ENCODE measurements at regions not wholly inside any gene's neighbourhood (a gene's known extent, or its start where the extent isn't known, plus 50 kb on each side); places are given as distances from the start of the nearest gene placed in this dataset.
"Not testable (repeated sequence)": the region's sequence is repeated elsewhere in the genome, so short reads cannot be mapped to it uniquely, and the experiment has no call there.

DNA sequence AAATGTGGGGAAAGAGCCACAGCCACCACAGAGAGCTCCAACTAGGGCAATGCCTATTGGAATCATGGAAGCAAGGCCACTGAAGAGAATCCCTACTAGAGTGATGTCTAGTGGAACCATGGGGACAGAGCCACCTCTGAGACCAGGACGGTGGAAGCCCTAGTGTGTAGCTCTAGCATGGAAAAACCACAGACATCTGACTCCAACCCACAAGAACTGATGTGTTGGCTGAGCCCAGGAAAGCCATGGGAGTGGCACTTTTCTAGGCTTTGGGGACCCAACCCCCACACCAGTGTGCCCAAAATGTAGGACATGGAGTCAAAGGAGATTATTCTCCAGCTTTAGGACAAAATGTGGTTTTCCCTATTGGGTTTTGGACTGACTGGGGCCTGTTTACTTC lies 721.9 kb downstream of the BRINP1 start:
- DNase-seq (ENCODE audit: low read depth), result no peak

DNA sequence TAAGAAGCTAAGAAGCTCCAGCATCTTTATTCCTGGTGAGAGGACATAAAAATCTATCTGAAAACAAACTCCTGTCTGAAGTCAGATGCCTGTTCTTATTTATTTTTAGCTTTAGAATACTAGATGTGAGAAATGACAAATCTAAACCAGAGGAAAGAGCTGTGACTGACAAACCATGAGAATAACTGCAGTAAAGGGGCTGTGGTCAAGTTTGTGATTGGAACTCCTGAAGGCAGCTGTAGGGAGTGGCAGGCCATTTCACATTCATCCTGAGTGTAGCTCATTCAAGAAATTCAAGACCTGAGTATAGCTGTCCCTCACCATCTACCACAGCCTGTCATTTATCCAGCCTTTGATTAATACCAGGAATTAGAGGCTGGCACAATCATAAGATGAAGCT lies 718.8 kb downstream of the BRINP1 start:
- DNase-seq (ENCODE audit: low read depth), result no peak

DNA sequence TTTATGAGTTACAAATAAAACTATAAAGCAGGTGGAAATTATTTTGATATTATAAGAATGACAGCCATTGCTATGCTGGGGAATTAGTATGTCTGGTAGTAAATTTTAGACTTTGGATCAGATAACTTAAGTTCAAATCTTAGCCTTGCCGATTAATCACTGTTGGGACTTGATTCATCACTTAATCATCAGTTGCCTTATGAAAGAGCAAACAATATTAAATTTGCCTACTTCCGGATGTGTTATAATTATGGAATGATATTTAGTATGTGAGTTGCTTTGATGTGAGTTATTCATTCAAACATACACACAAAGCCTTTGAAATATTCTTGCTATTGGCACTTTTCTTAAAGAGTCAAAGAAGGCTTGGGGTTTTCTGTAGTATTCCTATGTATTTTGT lies 717.7 kb downstream of the BRINP1 start:
- DNase-seq (ENCODE audit: low read depth), result no peak

DNA sequence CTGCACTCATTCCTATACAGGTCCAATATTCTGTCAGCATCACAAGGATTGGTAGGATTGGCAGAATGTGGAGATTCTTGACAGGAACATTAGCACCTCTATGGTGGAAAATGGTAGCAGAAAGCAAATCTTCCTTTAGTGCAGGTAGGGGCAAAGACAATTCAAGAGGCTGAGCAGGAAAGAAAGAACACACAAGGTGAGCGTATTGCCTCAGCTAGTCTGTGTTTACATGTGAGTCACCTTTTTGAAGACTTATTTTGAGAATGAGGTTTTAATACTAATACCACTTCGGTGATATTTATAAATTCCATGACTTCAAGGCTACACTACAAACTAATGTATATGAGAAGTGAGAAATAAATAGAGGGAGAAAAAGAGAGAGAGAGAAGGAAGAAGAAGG lies 717.0 kb downstream of the BRINP1 start:
- DNase-seq (ENCODE audit: low read depth), result no peak

DNA sequence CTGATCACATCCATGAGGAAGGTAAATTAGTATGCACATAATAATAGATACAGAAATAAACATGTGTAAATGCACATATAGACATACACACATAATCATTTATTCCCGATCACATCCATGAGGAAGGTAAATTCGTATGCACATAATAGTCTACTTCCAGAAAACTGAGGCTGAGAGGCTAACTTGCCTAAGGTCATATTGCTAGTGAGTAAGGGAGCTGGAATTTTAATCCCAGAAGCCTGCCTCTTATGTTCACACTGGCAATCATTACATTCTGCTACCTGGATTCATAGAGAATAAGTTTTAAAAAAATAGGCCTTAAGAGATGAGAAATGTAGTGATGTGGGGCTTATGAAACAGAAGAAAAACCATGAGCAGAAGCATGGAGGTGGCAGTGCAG lies 716.3 kb downstream of the BRINP1 start:
- peak; percentile 78 for DNase-seq (ENCODE audit: low read depth)

DNA sequence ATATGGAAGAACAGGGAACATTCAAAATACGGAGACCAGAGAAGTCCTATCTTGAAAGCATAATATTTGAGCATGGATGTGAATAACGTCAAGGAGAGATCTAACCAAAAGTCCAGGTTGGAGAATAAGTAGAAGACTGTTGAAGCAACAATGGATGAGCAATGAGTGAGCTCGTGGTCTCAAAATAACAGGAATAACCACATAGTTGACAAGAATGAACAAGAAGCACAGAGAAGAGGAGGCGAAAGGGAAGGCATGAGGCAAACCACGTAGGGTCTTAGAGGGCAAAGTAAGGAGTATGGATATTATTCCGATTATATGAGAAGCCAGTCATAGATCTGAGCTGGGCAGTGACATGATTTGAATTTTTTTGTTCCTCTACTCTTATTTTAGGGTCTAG lies 710.2 kb downstream of the BRINP1 start:
- DNase-seq (ENCODE audit: low read depth), result no peak

DNA sequence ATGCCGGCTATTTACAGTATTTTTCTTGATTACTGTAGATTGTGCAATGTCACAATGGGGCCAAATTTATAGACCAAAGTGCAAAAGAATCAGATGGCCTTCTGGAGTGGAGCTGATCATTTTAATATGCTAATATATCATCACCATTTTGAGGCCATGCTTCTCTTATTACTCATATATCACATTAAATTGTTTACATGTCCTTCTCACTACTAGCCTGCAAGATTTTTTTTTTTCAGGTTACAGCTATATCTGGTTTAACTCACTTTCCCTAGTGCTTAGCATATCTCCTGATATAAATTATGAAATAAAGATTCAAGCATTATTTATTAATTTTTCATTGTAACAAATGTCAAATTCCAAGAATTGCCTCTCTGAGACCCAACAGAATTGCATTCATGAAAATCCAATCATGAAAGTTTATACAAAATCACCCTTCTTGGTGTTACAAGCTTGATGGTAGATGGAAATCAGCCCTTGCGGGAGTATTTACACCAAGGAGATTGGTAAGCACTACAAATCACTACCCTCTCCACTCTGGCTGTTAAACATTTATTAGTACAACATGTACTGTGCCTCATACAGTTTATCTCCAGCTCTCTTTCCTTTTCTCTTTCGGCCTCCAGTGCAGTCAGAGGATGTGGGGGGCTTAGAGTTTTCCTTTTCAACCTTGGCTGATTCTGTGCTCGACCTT lies 703.9 kb downstream of the BRINP1 start:
- DNase-seq (ENCODE audit: low read depth), result no peak

DNA sequence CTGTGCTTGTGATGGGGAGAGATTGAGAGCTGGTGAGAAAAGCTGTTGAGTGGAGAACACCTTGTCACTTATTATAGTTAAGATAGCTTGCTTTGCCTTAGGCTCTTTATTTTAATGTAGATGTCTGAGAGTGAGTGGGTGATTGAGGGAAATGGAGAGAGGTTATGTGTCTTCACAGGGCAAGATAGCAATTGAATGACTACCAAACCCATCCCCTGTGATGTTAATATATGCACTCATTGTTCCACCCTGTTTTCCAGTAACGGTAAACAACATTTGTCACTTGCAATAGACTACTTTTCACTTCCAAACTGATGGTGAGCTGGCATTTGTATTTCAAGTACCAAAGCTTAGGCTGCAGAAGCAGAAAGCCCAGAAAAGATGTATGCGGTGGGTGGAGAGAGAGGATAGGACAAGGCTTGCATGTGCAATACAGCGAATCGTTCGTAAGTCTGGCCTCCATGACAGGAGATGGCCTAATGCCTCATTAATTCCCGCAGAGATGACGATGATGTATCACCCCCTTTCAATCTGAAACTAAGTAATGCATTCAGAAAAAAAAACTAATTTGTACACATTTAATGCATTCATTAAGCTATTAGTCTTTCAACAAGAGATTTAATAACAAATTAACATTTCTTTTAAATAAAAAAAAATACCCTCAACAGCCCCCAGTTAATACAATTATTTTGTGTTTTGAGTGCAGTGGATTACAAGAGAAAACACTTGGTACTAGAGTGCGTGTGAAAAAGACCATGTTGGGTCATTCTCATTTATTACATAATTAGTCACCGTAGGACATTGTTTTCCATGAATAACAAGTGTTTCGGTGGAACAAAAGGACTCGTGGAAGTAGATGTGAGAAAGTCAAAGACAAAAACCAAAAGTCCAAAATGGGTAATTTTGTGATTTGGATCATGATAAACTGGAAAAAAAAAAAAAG lies 699.0 kb downstream of the BRINP1 start:
- no peak for DNase-seq (ENCODE audit: low read depth)

DNA sequence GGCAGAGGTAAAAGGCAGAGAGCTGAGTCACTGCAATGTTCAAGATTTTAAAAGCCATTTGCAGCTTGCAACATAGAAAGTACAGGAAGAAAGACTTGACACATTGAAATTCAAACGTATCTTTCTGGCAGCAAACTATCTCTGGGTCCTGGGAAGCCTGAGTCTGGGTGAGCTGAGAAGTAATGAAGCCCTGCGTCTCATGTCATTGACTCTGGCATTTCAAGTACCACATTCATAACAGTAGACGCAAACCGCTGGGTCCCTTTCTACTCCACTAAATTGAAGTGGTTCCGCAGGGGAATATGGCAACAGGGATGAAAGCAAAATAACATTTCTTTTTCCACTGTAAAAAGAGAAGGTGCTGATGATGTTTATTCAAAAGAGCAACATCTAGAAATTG lies 694.3 kb downstream of the BRINP1 start:
- DNase-seq (ENCODE audit: low read depth), result no peak

DNA sequence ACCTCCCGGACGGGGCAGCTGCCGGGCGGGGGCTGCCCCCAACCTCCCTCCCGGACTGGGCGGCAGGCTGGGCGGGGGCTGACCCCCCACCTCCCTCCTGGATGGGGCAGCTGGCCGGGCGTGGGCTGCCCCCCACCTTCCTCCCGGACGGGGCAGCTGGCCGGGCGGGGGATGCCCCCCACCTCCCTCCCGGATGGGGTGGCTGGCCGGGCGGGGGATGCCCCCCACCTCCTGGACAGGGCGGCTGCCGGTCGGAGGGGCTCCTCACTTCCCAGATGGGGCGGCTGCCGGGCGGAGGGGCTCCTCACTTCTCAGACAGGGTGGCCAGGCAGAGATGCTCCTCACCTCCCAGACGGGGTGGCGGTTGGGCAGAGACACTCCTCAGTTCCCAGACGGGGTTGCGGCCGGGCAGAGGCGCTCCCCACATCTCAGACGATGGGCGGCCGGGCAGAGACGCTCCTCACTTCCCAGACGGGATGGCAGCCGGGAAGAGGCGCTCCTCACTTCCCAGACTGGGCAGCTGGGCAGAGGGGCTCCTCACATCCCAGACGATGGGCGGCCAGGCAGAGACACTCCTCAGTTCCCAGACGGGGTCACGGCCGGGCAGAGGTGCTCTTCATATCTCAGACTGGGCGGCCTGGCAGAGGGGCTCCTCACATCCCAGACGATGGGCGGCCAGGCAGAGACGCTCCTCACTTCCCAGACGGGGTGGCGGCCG lies 691.1 kb downstream of the BRINP1 start:
- DNase-seq (ENCODE audit: low read depth), result not testable (repeated sequence)

DNA sequence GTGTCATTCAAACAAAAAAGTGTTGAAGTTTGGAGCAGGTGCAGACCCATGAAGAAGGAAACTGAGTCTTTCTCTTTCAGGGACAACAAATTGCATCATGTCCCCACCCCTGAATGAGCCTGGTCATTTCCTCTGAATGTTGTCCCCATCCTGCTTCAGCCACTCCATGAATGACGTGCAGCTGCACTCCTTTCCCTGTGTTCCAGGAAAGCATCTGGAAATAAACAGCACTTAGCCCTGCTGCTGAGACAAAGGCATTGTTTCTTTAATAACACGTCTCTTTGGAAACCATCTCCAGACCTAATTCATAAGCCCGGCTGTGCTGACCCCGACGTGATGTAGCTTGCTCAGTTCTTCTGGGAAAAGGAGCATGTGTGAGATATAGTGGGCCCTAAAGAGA lies 682.3 kb downstream of the BRINP1 start:
- no peak for DNase-seq (ENCODE audit: low read depth)

DNA sequence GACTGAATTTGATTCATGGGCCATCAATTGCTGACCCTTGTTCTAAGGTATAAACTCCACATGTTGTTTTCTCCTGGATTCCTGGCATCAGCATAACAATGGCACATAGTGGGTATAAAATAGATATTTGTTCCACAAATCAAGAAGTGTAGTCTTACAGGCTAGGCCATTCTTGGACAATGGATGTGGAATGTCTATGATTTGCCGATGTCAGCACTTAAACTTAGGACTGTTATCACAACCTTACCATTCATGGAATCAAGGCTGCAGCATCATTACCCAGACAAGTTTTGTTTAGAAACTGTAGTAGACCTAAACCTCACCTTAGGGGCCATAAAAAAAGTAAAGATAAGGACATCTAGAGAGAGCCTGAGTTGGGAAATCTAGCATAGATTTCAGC lies 680.0 kb downstream of the BRINP1 start:
- no peak for DNase-seq (ENCODE audit: low read depth)

DNA sequence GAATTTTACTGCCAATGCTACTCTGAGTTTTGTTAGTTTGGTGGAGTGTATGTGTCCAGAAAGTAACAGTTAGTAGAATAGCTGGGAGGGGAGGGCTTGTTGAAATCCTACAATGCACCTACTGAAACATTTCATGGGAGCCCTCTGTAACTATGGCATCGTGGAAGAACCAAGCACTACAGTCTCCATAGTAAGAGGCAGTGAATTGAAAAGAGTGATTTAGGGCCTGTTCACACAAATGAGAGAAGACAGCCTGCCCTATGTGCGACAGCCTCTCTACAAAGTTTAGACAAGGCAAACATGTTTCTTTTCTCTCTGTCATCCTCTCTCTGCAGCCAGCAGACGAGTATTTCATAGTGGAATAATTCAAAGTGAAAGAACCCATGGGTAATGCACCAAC lies 676.6 kb downstream of the BRINP1 start:
- DNase-seq (ENCODE audit: low read depth), result no peak

DNA sequence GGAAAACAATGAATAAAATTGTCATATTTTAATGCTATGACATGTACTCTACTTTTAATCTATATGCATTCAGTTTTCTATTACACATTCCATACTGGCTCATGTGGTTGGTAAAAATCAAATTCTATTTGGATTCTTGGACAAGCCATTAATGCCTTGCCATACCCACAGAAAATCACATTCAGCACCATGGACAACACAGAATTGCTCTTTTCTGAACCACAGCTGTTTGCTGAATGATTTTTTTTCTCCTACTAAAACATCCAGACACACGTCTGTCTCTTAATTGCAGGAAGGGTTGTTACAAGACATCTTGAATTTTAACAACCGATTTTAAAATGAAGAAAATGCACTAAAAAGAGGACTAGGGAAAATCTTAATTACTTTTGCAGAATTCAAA lies 675.6 kb downstream of the BRINP1 start:
- peak; percentile 25 for DNase-seq (ENCODE audit: low read depth)

DNA sequence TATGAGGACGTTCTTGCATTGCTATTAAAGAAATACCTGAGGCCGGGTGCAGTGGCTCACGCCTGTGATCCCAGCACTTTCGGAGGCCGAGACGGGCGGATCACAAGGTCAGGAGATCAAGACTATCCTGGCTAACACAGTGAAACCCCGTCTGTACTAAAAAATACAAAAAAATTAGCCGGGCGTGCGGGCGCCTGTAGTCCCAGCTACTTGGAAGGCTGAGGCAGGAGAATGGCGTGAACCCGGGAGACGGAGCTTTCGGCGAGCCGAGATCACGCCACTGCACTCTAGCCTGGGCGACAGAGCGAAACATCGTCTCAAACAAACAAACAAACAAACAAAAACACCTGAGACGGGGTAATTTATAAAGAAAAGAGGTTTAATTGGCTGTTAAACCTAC lies 674.0 kb downstream of the BRINP1 start:
- DNase-seq (ENCODE audit: low read depth), result not testable (repeated sequence)

DNA sequence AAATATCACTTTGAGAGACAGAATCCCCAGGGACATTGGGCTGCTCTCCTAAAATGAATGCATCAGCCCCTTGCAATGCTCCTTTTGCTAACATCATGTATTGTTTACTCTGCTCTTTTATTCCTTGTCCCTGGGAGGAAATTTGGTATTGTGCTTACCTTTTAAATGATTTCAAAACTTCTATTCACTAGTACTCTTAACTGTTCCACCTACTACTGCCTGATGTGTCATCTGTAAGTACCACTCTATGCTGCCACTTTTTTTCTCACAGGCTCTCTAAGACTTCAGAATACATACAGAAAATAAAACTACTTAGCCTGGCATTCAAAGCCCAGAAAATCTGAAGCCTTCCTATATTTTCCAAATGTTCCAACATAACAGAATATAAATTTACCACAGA lies 667.2 kb downstream of the BRINP1 start:
- DNase-seq (ENCODE audit: low read depth), result no peak

DNA sequence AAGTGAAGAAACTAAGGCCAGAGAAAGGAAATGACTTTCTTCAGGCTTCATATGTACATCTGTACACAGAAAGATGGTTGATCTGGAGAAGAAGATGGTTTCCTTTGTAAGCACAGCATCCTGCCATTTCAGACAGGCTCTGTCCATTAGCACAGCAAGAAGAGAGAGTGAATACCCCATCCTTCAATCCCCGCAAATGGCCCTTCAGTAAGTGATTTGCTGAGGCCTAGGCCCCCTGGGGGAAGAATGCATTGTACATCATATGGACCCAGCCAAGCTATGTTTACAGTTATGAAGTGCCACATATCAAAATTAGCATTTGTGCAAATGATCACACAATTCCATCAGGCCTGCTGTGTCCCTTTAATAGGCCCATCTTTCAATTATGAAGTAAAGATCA lies 657.4 kb downstream of the BRINP1 start:
- no peak for DNase-seq (ENCODE audit: low read depth)

DNA sequence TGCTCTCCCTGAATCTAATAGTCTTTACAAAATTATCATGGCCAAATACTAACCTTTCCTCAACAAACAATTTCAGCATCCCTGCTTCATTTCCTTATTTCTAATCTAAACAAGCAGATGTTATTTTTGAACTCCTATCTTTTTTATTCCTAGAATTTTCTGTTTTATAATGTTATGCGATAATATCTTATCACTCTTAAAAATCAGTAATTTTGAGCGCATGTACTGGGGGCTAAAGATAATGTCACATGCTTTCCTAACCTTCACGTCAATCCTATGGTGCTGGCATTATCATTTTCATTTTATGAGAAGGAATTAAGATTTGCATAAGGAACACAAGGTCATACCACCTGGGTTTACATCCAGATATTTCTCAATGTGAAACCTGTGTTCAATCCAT lies 648.0 kb downstream of the BRINP1 start:
- no peak for DNase-seq (ENCODE audit: low read depth)

DNA sequence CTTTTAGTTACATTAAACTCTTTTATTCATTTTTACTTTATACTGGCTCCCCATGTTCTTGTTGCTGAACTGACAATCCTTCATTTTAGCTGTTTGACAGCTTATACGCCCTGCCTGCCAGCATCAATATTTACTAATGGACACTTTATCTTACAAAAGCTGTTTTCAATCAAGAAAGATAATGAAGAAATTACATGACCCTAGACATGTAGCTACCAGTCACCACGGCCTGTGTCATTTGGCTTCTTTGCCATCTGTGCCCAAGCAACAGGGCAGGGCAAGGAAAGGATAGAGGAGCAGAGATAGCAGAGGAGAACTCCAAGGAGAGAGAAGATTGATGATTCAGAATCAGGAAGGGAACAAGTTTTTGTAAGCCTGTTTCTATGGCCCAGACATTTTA lies 647.3 kb downstream of the BRINP1 start:
- DNase-seq (ENCODE audit: low read depth), result no peak

DNA sequence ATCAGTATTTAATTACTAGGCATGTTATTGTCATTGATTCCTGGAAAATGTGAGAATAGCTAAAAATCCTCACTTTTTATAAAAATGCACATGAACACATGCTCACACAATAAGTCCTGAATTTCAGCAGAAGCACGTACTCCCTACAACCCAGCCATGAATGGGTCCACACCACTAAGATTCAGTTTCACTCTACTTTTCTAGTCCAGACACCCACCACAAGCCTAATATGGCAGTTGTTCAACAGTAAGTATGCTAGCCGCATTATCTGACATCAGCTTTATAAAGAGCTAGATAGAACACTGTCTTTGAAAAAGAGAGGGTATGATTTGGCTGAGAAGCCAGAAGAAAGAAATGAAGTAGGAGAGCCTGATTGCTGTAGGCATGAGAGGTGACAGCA lies 639.3 kb downstream of the BRINP1 start:
- no peak for DNase-seq (ENCODE audit: low read depth)

DNA sequence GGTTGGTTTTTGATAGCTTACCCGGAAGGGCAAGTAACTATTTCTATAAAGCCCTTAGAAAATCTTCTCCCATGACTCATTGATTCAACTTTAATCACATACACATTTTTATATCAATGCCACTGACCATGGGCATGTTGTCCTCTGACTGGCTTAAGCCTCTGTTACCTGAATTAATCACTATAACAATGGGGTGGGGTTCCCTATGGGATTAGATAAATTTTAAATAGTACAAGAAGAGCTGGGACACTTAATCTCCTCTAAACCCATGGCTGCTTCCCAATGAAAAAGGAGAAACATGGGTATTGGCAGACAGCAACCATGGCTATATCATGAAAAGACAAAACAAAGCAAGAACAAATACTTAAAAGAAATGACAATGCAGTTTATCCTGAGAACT lies 636.2 kb downstream of the BRINP1 start:
- DNase-seq (ENCODE audit: low read depth), result no peak

DNA sequence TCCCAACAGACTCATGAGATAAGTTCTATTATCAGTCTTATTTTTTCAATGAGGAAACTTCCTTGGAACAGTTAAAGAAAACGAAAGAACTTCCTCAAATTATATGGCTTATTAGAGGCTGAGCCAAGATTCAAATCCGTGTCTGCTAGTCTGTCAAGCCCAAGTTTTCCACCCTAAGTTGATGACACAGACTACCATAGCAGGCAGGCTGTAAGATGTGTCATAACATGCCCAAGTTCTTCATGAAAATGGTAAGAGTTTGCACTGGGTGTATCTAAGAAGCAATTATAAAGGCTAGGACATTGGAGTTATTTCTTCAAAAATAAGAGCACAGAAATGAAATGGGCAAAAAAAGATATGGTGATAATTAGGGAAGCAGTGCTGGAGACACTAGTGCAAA lies 634.5 kb downstream of the BRINP1 start:
- DNase-seq (ENCODE audit: low read depth), result no peak

DNA sequence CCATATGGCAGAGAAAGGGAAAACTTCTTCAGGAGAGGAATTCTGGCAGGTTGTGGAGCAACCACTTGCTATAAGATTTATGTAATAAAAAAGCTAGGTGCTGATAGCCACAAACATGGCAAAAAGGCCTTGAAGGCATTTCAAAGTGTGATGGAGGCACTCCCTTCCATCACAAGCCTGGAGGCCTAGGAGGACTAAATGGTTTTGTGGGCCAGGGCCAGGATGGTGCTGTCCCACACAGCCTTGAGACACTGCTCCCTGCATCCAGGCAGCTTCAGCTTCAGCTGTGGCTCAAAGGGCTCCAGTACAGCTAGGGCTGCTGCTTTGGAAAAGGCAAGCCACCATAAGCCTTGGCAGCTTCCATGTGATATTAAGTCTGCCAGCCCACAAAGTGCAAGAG lies 632.8 kb downstream of the BRINP1 start:
- no peak for DNase-seq (ENCODE audit: low read depth)
